AG04450 (cell line): ENCODE measurements at regions not wholly inside any gene's neighbourhood (a gene's known extent, or its start where the extent isn't known, plus 50 kb on each side); places are given as distances from the start of the nearest gene placed in this dataset.

Source experiments
- CTCF ChIA-PET: fragments of 300-600, 350-600 bp; formaldehyde crosslinking; extraction: SDS; loops from one replicate; lab custom pipeline; 2022; ENCODE audit warnings: antibody characterized with exemption, inconsistent platforms; lab: Charles Lee
- POLR2A ChIA-PET: fragments of 350-600 bp; formaldehyde crosslinking; extraction: SDS; loops from one replicate; lab custom pipeline; 2021; ENCODE audit warnings: antibody characterized with exemption, inconsistent platforms; lab: Yijun Ruan, JAX
- DNase-seq: peaks from one replicate; pipeline ENCODE4 v3.0.0-alpha.2; 2011; ENCODE audit warnings: low read depth, low spot score
- H3K27ac ChIP-seq: one replicate; pipeline ENCODE4 v1.5.1; 2012; ENCODE audit warnings: low read depth, low read length, control low read depth
- H3K27me3 ChIP-seq: one replicate; pipeline ENCODE4 v1.6.0; 2012; ENCODE audit warnings: low read length; ENCODE audit not compliant: control insufficient read depth, insufficient read depth
- H3K4me3 ChIP-seq: 2 replicates; pipeline ENCODE4 v1.5.1; 2011; ENCODE audit warnings: mild to moderate bottlenecking, low read depth, low read length, control low read depth
- H3K9me3 ChIP-seq: 2 replicates; pipeline ENCODE4 v1.5.1; 2012; ENCODE audit warnings: low read length; ENCODE audit not compliant: control insufficient read depth, insufficient read depth
- TF ChIP-seq, protein P1 (sequence below): IDR thresholded peaks from 2 replicates; pipeline ENCODE4 v1.5.1; 2011; ENCODE audit warnings: low read depth, low read length, control low read depth, inconsistent platforms

DNA sequence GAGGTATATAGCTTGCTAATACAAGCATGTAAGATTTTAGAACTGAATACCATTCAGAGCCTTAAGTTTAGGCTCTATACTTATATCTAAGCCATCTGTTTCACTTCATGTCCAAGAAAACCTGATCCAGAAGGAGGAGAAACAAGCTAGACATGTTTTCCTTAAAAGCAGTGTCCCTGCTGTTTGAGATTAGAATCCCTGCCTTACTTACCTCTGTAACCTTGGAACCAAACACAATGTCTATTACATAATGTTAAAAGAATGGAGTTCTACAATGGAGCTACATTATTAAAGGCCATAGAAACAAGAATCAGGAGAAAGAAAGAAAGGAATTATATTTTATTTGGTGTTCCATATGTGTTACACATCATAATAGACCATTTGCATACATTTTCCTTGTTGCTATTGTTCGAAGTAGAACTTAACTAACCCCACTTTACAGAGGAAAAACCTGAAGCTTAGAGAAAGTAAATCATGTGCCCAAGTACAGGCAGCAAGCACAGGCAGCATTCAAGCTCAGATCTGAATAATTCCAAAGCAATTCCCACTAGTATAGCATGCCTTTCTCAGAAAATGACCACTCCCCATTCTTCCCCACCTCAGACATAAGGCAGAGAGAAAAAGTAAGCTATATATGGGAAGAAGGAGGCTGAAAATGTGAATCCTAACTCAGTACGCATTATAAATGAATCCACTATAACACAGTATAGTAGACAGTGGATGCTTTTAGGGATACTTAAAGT lies 380.1 kb upstream of the SPAG17 start:
- ChIA-PET POLR2A (no interaction called here), CTCF (no interaction called here)
- TF ChIP-seq, protein P1, sequence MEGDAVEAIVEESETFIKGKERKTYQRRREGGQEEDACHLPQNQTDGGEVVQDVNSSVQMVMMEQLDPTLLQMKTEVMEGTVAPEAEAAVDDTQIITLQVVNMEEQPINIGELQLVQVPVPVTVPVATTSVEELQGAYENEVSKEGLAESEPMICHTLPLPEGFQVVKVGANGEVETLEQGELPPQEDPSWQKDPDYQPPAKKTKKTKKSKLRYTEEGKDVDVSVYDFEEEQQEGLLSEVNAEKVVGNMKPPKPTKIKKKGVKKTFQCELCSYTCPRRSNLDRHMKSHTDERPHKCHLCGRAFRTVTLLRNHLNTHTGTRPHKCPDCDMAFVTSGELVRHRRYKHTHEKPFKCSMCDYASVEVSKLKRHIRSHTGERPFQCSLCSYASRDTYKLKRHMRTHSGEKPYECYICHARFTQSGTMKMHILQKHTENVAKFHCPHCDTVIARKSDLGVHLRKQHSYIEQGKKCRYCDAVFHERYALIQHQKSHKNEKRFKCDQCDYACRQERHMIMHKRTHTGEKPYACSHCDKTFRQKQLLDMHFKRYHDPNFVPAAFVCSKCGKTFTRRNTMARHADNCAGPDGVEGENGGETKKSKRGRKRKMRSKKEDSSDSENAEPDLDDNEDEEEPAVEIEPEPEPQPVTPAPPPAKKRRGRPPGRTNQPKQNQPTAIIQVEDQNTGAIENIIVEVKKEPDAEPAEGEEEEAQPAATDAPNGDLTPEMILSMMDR, result no peak
- no peak for DNase-seq
- H3K4me3 ChIP-seq, result no peak overlapping the region
- H3K9me3 ChIP-seq, result no peaks in the 10 kb centered on the region
- no peaks in the 10 kb centered on the region for H3K27me3 ChIP-seq
- no peak overlapping the region for H3K27ac ChIP-seq

DNA sequence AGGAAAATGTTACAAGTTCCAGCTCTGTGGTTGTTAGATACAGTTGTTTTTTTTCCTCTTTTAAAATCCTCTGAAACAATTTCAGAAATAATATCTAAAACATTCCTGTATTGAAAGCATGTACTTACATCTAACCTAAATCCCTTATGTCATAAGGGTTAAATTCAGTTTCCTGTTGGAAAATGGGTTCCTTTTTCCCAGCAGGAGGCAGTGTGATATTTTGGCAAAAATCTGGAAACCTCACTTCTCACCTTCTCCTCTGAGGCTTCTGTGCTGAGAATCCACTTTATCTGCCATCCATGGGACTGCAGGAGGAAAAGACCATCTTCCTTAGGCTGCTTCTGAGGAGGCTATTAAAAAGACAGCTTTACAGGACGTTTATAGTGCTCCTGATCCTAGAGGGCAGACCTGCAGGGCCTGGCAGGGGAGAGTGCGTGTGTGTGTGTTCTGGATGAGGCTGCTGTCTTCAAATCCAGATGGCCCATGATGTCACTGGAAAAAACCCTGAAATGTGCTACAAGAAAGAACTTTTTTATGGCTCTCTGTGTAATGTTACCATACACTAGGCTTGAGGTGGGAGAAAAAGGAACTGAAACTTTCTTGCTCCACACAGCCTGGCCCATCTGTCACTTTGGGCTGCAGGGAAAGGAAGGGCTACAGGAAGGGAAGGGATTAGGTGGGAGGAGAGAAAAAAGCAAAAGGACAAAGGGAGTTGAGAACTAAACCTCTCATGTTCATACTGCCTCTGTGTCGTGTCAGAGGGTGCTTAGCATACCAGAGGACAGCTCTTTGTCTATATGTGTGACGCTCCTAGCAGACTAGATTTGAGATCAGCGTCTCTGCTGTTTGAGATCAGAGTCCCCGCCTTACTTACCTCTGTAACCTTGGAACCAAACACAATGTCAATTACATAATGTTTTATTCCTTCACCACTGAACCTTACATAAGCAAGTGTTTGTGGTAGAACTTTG lies 379.2 kb upstream of the SPAG17 start:
- POLR2A ChIA-PET, result no interaction called here
- H3K27ac ChIP-seq, result no peak overlapping the region
- H3K27me3 ChIP-seq, result no peaks in the 10 kb centered on the region
- TF ChIP-seq, protein P1, result no peak
- H3K9me3 ChIP-seq, result no peaks in the 10 kb centered on the region
- no peak for DNase-seq
- no peak overlapping the region for H3K4me3 ChIP-seq
- CTCF ChIA-PET, result no interaction called here

DNA sequence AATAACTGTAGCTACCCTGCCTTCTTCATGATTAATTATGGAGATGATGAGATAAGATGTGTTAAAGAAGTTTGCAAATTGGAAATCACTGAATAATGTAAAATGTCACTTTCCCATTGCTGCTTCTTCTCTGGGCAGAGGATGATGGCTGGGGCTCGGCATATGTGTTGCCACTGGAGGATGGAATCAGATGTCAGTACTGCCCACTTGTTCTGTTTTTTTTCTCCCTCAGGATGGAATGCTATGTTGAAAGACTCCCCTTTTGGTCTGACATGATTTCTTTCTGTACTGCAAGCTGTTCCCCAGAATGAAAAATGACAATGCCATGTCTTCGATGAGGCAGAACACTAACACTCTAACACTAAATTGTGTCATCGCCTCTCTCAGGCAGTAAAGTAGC lies 373.9 kb upstream of the SPAG17 start:
- POLR2A ChIA-PET, result no interaction called here
- Histone ChIP-seq H3K27ac (no peak overlapping the region), H3K27me3 (no peaks in the 10 kb centered on the region), H3K9me3 (no peaks in the 10 kb centered on the region), H3K4me3 (no peak overlapping the region)
- CTCF ChIA-PET, result no interaction called here
- no peak for DNase-seq
- TF ChIP-seq, protein P1, result no peak

DNA sequence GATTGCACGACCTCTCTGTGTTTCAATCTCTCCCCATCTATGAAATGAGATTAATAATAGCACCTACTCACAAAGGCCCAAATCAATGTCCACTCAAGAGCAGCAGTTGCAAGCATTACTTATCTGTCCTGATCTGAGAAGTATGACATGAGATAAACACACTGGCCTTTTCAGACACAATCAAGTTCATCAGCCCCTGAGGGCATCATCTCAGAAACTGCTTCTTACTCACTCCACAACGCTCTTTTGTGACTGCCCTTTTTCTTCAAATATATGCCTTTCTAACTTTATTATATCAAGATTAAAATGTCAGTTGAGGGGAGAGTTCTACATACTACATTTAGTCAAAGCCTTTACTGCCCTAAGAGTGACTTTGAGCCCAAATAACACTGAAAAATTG lies 371.9 kb upstream of the SPAG17 start:
- ChIA-PET POLR2A (no interaction called here), CTCF (no interaction called here)
- H3K27ac ChIP-seq, result no peak overlapping the region
- TF ChIP-seq, protein P1, result no peak
- H3K27me3 ChIP-seq, result no peaks in the 10 kb centered on the region
- no peaks in the 10 kb centered on the region for H3K9me3 ChIP-seq
- H3K4me3 ChIP-seq, result no peak overlapping the region
- no peak for DNase-seq

DNA sequence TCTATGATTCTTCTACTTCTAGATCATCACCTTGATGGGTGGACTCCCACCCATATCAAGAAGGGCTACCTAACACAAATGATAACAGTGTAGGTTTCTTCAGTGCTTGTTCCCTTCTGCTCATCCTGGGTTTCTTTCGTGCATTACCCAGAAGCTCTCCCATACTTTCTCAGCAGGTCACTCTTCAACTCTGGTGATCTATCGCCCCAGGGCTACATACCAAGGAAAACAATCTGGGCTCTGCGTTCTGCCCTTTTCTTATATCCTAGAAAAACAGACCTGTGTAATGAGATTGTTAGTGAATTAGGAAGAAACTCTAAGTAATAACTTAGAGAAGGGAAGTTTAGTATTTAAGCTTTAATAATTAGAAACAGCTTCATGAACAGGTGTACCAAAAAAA lies 370.6 kb upstream of the SPAG17 start:
- no peaks in the 10 kb centered on the region for H3K9me3 ChIP-seq
- H3K4me3 ChIP-seq, result no peak overlapping the region
- DNase-seq, result no peak
- ChIA-PET CTCF (no interaction called here), POLR2A (no interaction called here)
- no peaks in the 10 kb centered on the region for H3K27me3 ChIP-seq
- TF ChIP-seq, protein P1, result no peak
- H3K27ac ChIP-seq, result no peak overlapping the region
